ENCODE measurements at regions not wholly inside any gene's neighbourhood (a gene's known extent, or its start where the extent isn't known, plus 50 kb on each side); places are given as distances from the start of the nearest gene placed in this dataset.

- DNase-seq (ENCODE audit: low read depth, low spot score): no peak
These were observed 50.5 kb downstream of the SYNE3 start for GRCh38 chr14:95465936-95466335.

More at GRCh38 chr14:95465936-95466335, 50.5 kb downstream of the SYNE3 start:
- intact Hi-C loops (cut with micrococcal nuclease): no loop called here
- ATAC-seq: no peak
- RAD21 ChIA-PET (ENCODE audit: low non-redundant PET in 1 of 2, low total read pairs in 2 of 2, uncharacterized antibody in 2 of 2, unreplicated experiment in 2 of 2): no interaction called here
- CTCF ChIA-PET: no interaction called here
- Histone ChIP-seq H3K27ac (ENCODE audit: low read depth, low read length) (no peak overlapping the region), H3K4me2 (ENCODE audit: low read length) (no peak overlapping the region), H3K79me2 (ENCODE audit: insufficient read depth, low read length) (no peaks in the 10 kb centered on the region), H4K20me1 (ENCODE audit: insufficient read depth) (no peaks in the 10 kb centered on the region), H3K9me2 (ENCODE audit: insufficient read depth) (no peaks in the 10 kb centered on the region), H3K27me3 (ENCODE audit: insufficient read depth, low read length) (peaks cover 9% of the 10 kb centered on the region; the same call in 1 of the 2 replicates), H2AFZ (ENCODE audit: low read depth, low read length, poor library complexity, severe bottlenecking) (no peak overlapping the region), H3K4me3 (replicated peaks in 1 of 2; ENCODE audit: low read depth in 1 of 2, low read length in 2 of 2) (no peak overlapping the region), H3K36me3 (ENCODE audit: control insufficient read depth in 1 of 2, insufficient read depth in 2 of 2, low read length in 2 of 2) (no peaks in the 10 kb centered on the region), H3K4me1 (ENCODE audit: control insufficient read depth in 1 of 2, insufficient read depth in 2 of 2, low read length in 2 of 2) (peaks cover 6 to 13% of the 10 kb centered on the region in 2 experiments), H3K9me3 (ENCODE audit: control insufficient read depth in 1 of 2, insufficient read depth in 1 of 2, low read depth in 1 of 2, low read length in 2 of 2) (no peaks in the 10 kb centered on the region), H3K9ac (ENCODE audit: low read length) (no peak overlapping the region)
- BruUV-seq (replicated peaks): no TSS peak
- POLR2A ChIA-PET: no interaction called here
- no peak for TF ChIP-seq TCF7L2 (IDR thresholded peaks at IDR 0.05; ENCODE audit: borderline replicate concordance, extremely low read depth, insufficient read depth, insufficient read length)
- TF ChIP-seq, protein P1, sequence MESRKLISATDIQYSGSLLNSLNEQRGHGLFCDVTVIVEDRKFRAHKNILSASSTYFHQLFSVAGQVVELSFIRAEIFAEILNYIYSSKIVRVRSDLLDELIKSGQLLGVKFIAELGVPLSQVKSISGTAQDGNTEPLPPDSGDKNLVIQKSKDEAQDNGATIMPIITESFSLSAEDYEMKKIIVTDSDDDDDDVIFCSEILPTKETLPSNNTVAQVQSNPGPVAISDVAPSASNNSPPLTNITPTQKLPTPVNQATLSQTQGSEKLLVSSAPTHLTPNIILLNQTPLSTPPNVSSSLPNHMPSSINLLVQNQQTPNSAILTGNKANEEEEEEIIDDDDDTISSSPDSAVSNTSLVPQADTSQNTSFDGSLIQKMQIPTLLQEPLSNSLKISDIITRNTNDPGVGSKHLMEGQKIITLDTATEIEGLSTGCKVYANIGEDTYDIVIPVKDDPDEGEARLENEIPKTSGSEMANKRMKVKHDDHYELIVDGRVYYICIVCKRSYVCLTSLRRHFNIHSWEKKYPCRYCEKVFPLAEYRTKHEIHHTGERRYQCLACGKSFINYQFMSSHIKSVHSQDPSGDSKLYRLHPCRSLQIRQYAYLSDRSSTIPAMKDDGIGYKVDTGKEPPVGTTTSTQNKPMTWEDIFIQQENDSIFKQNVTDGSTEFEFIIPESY (IDR thresholded peaks at IDR 0.05; ENCODE audit: extremely low read depth, insufficient replicate concordance, low read length): no peak
- no peak for TF ChIP-seq EGR1 (IDR thresholded peaks at IDR 0.05; ENCODE audit: low read depth)
- TF ChIP-seq ZFX (IDR thresholded peaks at IDR 0.05): no peak
- no peak for TF ChIP-seq EZH2 (IDR thresholded peaks at IDR 0.05)
- TF ChIP-seq CEBPB (IDR thresholded peaks at IDR 0.05; ENCODE audit: low read depth): no peak
- no peak for TF ChIP-seq EZH2phosphoT487 (IDR thresholded peaks at IDR 0.05; ENCODE audit: borderline replicate concordance)
- TF ChIP-seq, protein P2, sequence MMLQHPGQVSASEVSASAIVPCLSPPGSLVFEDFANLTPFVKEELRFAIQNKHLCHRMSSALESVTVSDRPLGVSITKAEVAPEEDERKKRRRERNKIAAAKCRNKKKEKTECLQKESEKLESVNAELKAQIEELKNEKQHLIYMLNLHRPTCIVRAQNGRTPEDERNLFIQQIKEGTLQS (IDR thresholded peaks at IDR 0.05): no peak
- no peak for TF ChIP-seq SRF (IDR thresholded peaks at IDR 0.05; ENCODE audit: low read depth)
- TF ChIP-seq ZNF274 (IDR thresholded peaks at IDR 0.05; ENCODE audit: low read depth, low read length): no peak
- no peak for TF ChIP-seq ELF1 (IDR thresholded peaks at IDR 0.05; ENCODE audit: borderline replicate concordance, low read depth)
- no peak for TF ChIP-seq MAX (IDR thresholded peaks at IDR 0.05)
- no peak for TF ChIP-seq FOSL1 (IDR thresholded peaks at IDR 0.05; ENCODE audit: low read depth)

Data from HCT116 (cell line).